B cell (primary cell): ENCODE measurements at regions not wholly inside any gene's neighbourhood (a gene's known extent, or its start where the extent isn't known, plus 50 kb on each side); places are given as distances from the start of the nearest gene placed in this dataset.

Experiments
- ATAC-seq: fragments of 200-7000 bp; cut with Tn5 transposase; one replicate; pipeline ENCODE4 v1.10.0; 2021; ENCODE audit warnings: low read depth, mild to moderate bottlenecking, moderate number of reproducible peaks, moderate library complexity
- CTCF ChIA-PET: fragments of 350-600 bp; sonication (Branson Sonifier 250); formaldehyde crosslinking; loops from one replicate; lab custom pipeline; 2021; ENCODE audit warnings: antibody characterized with exemption, inconsistent platforms; lab: Charles Lee
- POLR2A ChIA-PET: fragments of 350-600 bp; sonication (Branson Sonifier 250); formaldehyde crosslinking; loops from one replicate; lab custom pipeline; 2021; ENCODE audit warnings: antibody characterized with exemption; lab: Charles Lee
- DNase-seq: peaks from one replicate; pipeline ENCODE4 v3.0.0; 2013
- H2AFZ ChIP-seq: 2 replicates; pipeline ENCODE4 v1.6.1; 2012; ENCODE audit warnings: mild to moderate bottlenecking, low read depth, low read length; ENCODE audit not compliant: insufficient read depth, poor library complexity, severe bottlenecking
- H3K27ac ChIP-seq, 2 donors: 1 replicate in 1 of 2; 2 replicates in 1 of 2; pipeline ENCODE4 v1.5.1; 2012 to 2013; ENCODE audit warnings: low read length in 2 of 2, mild to moderate bottlenecking in 2 of 2, moderate library complexity in 1 of 2
- H3K27me3 ChIP-seq, 4 experiments: fragments of 200-600 bp in 1 of 4; sonication (generic) in 1 of 4; replicated peaks in 1 of 4; 1 replicate in 2 of 4; 2 replicates in 2 of 4; pipeline versions ENCODE4 v1.6.1 to v1.7.0; 2013 to 2016; ENCODE audit warnings: low read length in 3 of 4, mild to moderate bottlenecking in 2 of 4, mixed read lengths in 1 of 4, moderate library complexity in 1 of 4; ENCODE audit not compliant: insufficient read depth in 4 of 4, control insufficient read depth in 3 of 4; ENCODE audit errors: control extremely low read depth in 1 of 4
- H3K36me3 ChIP-seq, 2 experiments: replicated peaks in 1 of 2; 1 replicate in 1 of 2; 2 replicates in 1 of 2; pipeline versions ENCODE4 v1.6.1 to v1.7.1; 2013; ENCODE audit warnings: low read length in 1 of 2; ENCODE audit not compliant: insufficient read depth in 2 of 2, control insufficient read depth in 1 of 2; ENCODE audit errors: control extremely low read depth in 1 of 2, extremely low read depth in 1 of 2
- H3K4me1 ChIP-seq, 2 donors: fragments of 200-600 bp in 1 of 2; sonication (generic) in 1 of 2; 1 replicate in 1 of 2; 2 replicates in 1 of 2; pipeline versions ENCODE4 v1.5.1 to v1.6.1; 2013 to 2017; ENCODE audit warnings: low read length in 2 of 2; ENCODE audit not compliant: control insufficient read depth in 2 of 2, insufficient read depth in 2 of 2
- H3K4me2 ChIP-seq: replicated peaks from 2 replicates; pipeline ENCODE3; 2012; ENCODE audit warnings: mild to moderate bottlenecking, low read depth, low read length; ENCODE audit not compliant: poor library complexity, severe bottlenecking
- H3K4me3 ChIP-seq, 5 experiments: fragments of 200-600 bp in 1 of 5; sonication (generic) in 1 of 5; 1 replicate in 3 of 5; 2 replicates in 2 of 5; pipeline versions ENCODE4 v1.5.1 to v1.7.0; 2011 to 2016; ENCODE audit warnings: low read length in 4 of 5, mild to moderate bottlenecking in 4 of 5, low read depth in 2 of 5, control low read depth in 1 of 5, moderate library complexity in 1 of 5; ENCODE audit not compliant: insufficient read depth in 1 of 5; ENCODE audit errors: control extremely low read depth in 1 of 5, extremely low read depth in 1 of 5
- H3K79me2 ChIP-seq: fragments of 200-600 bp; sonication (generic); one replicate; pipeline ENCODE4 v1.6.0; 2016; ENCODE audit warnings: low read length; ENCODE audit not compliant: control insufficient read depth, insufficient read depth
- H3K9ac ChIP-seq: fragments of 200-600 bp; sonication (generic); 2 replicates; pipeline ENCODE4 v1.6.1; 2017; ENCODE audit warnings: mild to moderate bottlenecking, low read length, moderate library complexity
- H3K9me3 ChIP-seq, 3 donors: one replicate each; pipeline versions ENCODE4 v1.6.1 to v1.7.1; 2013; ENCODE audit warnings: low read length in 2 of 3; ENCODE audit not compliant: control insufficient read depth in 2 of 3, insufficient read depth in 1 of 3; ENCODE audit errors: control extremely low read depth in 1 of 3
- H4K20me1 ChIP-seq: 2 replicates; pipeline ENCODE4 v1.6.0; 2012; ENCODE audit warnings: mild to moderate bottlenecking, low read length; ENCODE audit not compliant: insufficient read depth, control insufficient read depth, poor library complexity, severe bottlenecking
- H3K27ac Mint-ChIP-seq: one replicate; pipeline ENCODE4 v1.8.0; 2021; ENCODE audit warnings: mixed read lengths
- H3K27me3 Mint-ChIP-seq: one replicate; pipeline ENCODE4 v1.8.0; 2021; ENCODE audit warnings: mixed read lengths
- H3K4me1 Mint-ChIP-seq: one replicate; pipeline ENCODE4 v1.8.0; 2021; ENCODE audit warnings: mixed read lengths
- H3K4me3 Mint-ChIP-seq: one replicate; pipeline ENCODE4 v1.8.0; 2021; ENCODE audit warnings: mixed read lengths
- H3K9me3 Mint-ChIP-seq: one replicate; pipeline ENCODE4 v1.8.0; 2022; ENCODE audit warnings: mixed read lengths; ENCODE audit not compliant: insufficient read depth
- EZH2 ChIP-seq: IDR thresholded peaks from 2 replicates; pipeline ENCODE4 v1.6.1; 2012; ENCODE audit warnings: borderline replicate concordance, low read depth, mild to moderate bottlenecking, moderate library complexity, low read length; ENCODE audit not compliant: insufficient read depth, poor library complexity, severe bottlenecking
- WGBS: methylation state at CpG from one replicate; pipeline ENCODE4 v1.1.5; 2013; ENCODE audit warnings: missing lambda C conversion rate; ENCODE audit not compliant: insufficient coverage; 5-methylcytosine and 5-hydroxymethylcytosine counted together
- intact Hi-C: fragments of 100-400 bp; cut with micrococcal nuclease; formaldehyde crosslinking; loops from one replicate; pipeline ENCODE4 v1.10.0; 2022
- TF ChIP-seq, protein P1 (sequence below): fragments of 200-600 bp; IDR thresholded peaks from one replicate; pipeline ENCODE4 v1.8.0; 2022; ENCODE audit warnings: antibody characterized with exemption, mild to moderate bottlenecking

DNA sequence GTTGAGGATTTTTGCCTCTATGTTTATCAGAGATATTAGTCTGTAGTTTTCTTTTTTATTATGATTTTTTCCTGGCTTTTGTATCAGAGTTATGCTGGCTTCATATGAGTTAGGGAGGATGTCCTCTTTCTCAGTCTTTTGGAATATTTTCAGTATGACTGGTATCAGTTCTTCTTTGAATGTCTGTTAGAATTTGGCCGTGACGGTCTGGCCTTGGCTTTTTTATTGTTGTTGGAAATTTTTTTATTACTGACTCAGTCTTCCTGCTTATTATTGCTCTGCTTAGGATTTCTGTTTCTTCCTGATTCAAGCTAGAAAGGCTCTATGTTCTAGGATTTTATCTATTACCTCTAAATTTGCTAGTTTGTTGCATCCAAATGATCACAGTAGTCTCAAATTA, 421.9 kb downstream of the CDH10 start:
- no peaks in the 10 kb centered on the region for H3K4me1 Mint-ChIP-seq
- ChIA-PET CTCF (no interaction called here), POLR2A (no interaction called here)
- no peak overlapping the region for H3K4me2 ChIP-seq
- no peaks in the 10 kb centered on the region for H3K27me3 ChIP-seq
- no CpG with 5 or more reads among the region's 2 CpGs for WGBS
- no peaks in the 10 kb centered on the region for H3K79me2 ChIP-seq
- H3K9ac ChIP-seq, result no peak overlapping the region
- intact Hi-C loops, result no loop called here
- H3K9me3 Mint-ChIP-seq, result peaks cover 9% of the 10 kb centered on the region
- peaks cover 0 to 6% (median 4%) of the 10 kb centered on the region in 3 donors for H3K9me3 ChIP-seq
- no peak for DNase-seq
- no peaks in the 10 kb centered on the region for H4K20me1 ChIP-seq
- H3K4me3 Mint-ChIP-seq, result no peak overlapping the region
- H3K4me3 ChIP-seq, result no peak overlapping the region
- TF ChIP-seq, protein P1, sequence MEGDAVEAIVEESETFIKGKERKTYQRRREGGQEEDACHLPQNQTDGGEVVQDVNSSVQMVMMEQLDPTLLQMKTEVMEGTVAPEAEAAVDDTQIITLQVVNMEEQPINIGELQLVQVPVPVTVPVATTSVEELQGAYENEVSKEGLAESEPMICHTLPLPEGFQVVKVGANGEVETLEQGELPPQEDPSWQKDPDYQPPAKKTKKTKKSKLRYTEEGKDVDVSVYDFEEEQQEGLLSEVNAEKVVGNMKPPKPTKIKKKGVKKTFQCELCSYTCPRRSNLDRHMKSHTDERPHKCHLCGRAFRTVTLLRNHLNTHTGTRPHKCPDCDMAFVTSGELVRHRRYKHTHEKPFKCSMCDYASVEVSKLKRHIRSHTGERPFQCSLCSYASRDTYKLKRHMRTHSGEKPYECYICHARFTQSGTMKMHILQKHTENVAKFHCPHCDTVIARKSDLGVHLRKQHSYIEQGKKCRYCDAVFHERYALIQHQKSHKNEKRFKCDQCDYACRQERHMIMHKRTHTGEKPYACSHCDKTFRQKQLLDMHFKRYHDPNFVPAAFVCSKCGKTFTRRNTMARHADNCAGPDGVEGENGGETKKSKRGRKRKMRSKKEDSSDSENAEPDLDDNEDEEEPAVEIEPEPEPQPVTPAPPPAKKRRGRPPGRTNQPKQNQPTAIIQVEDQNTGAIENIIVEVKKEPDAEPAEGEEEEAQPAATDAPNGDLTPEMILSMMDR, result no peak
- ATAC-seq, result no peak
- H3K4me1 ChIP-seq, result no peaks in the 10 kb centered on the region
- H2AFZ ChIP-seq, result no peak overlapping the region
- H3K27me3 Mint-ChIP-seq, result no peaks in the 10 kb centered on the region
- H3K27ac ChIP-seq, result no peak overlapping the region
- H3K36me3 ChIP-seq, result no peaks in the 10 kb centered on the region
- H3K27ac Mint-ChIP-seq, result no peak overlapping the region

DNA sequence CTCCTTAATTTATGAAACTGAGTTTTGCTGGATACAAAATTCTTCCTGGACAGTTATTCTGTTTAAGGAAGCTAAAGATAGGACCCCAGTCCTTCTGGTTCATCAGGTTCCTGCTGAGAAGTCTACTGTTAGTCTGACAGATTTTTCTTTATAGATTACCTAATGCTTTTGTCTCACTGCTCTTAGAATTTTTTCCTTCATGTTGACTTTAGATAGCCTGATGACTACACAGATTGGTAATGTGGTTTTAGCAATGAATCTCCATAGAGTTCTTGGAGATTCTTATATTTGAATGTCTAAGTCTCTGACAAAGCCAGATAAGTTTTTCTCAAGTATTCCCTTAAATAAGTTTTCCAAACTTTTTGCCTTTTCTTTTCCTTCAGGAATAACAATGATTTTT, 419.7 kb downstream of the CDH10 start:
- POLR2A ChIA-PET, result no interaction called here
- DNase-seq, result no peak
- no peaks in the 10 kb centered on the region for H3K27me3 ChIP-seq
- no peak overlapping the region for H2AFZ ChIP-seq
- H3K4me1 ChIP-seq, result no peaks in the 10 kb centered on the region
- no peak overlapping the region for H3K4me3 ChIP-seq
- H3K9me3 ChIP-seq, result peaks cover 0 to 6% (median 5%) of the 10 kb centered on the region in 3 donors
- no peak overlapping the region for H3K4me2 ChIP-seq
- H3K79me2 ChIP-seq, result no peaks in the 10 kb centered on the region
- no peak overlapping the region for H3K9ac ChIP-seq
- intact Hi-C loops, result no loop called here
- no peak overlapping the region for H3K27ac ChIP-seq
- TF ChIP-seq EZH2, result no peak
- TF ChIP-seq, protein P1, result no peak
- Mint-ChIP-seq H3K27ac (no peak overlapping the region), H3K4me3 (no peak overlapping the region), H3K27me3 (no peaks in the 10 kb centered on the region), H3K4me1 (no peaks in the 10 kb centered on the region), H3K9me3 (peaks cover 9% of the 10 kb centered on the region)
- H4K20me1 ChIP-seq, result no peaks in the 10 kb centered on the region
- CTCF ChIA-PET, result no interaction called here
- no peak for ATAC-seq
- no peaks in the 10 kb centered on the region for H3K36me3 ChIP-seq
